ENCODE measurements at regions not wholly inside any gene's neighbourhood (a gene's known extent, or its start where the extent isn't known, plus 50 kb on each side); places are given as distances from the start of the nearest gene placed in this dataset.

GRCh38 chr1:219294251-219294650 lies 120.6 kb downstream of the LYPLAL1 start:
- BruUV-seq (replicated peaks) = no TSS peak
- peaks cover 10% of the 10 kb centered on the region for H3K27me3 ChIP-seq (replicated peaks; ENCODE audit: insufficient read depth, low read depth, low read length, poor library complexity)
- no peaks in the 10 kb centered on the region for H3K36me3 ChIP-seq (ENCODE audit: insufficient read depth, low read length, poor library complexity, severe bottlenecking)
- H3K4me1 ChIP-seq (ENCODE audit: insufficient read depth, low read length, poor library complexity, severe bottlenecking) = no peaks in the 10 kb centered on the region
- CTCF ChIA-PET = no interaction called here
- intact Hi-C loops (cut with micrococcal nuclease; ENCODE audit: unreplicated experiment) = no loop called here
- POLR2A ChIA-PET (ENCODE audit: low non-redundant PET) = no interaction called here
- H3K9me3 ChIP-seq (ENCODE audit: low read depth, low read length, poor library complexity, severe bottlenecking) = no peaks in the 10 kb centered on the region
- H3K27ac ChIP-seq (ENCODE audit: low read depth, low read length, poor library complexity, severe bottlenecking) = no peak overlapping the region
- no peak for TF ChIP-seq CTCF (conservative IDR thresholded peaks at IDR 0.05; ENCODE audit: low read depth, low read length)
- TF ChIP-seq EZH2 (IDR thresholded peaks at IDR 0.05; ENCODE audit: borderline replicate concordance, low read depth, low read length, poor library complexity, severe bottlenecking) = no peak
- no peak for DNase-seq (ENCODE audit: low spot score)
- H3K4me3 ChIP-seq (ENCODE audit: low read depth, low read length, poor library complexity, severe bottlenecking) = no peak overlapping the region

DNA sequence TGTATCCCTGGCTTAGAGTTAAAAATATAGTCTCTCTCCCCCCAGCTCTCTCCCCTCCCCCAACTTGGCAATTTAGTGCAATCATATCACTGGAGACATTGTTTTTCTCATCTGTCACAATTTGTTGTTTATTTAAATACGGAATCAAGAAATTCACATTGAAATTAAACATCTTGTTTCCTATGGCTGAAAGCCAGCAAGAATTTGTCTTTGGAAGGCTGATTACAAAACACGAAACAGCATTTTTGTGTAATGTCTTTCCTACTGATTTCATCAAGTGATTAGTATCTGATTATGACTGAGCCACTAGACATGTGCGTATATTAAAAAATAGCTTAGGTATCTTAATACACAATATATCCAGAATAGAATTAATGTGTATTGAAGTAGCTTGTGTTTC lies 119.7 kb downstream of the LYPLAL1 start:
- no peak overlapping the region for H3K4me3 ChIP-seq (ENCODE audit: low read depth, low read length, poor library complexity, severe bottlenecking)
- CTCF ChIA-PET = no interaction called here
- no TSS peak for BruUV-seq (replicated peaks)
- TF ChIP-seq EZH2 (IDR thresholded peaks at IDR 0.05; ENCODE audit: borderline replicate concordance, low read depth, low read length, poor library complexity, severe bottlenecking) (no peak), CTCF (conservative IDR thresholded peaks at IDR 0.05; ENCODE audit: low read depth, low read length) (no peak)
- POLR2A ChIA-PET (ENCODE audit: low non-redundant PET) = no interaction called here
- no peaks in the 10 kb centered on the region for H3K4me1 ChIP-seq (ENCODE audit: insufficient read depth, low read length, poor library complexity, severe bottlenecking)
- no peak for DNase-seq (ENCODE audit: low spot score)
- no peak overlapping the region for H3K27ac ChIP-seq (ENCODE audit: low read depth, low read length, poor library complexity, severe bottlenecking)
- H3K27me3 ChIP-seq (replicated peaks; ENCODE audit: insufficient read depth, low read depth, low read length, poor library complexity) = peaks cover 10% of the 10 kb centered on the region
- H3K36me3 ChIP-seq (ENCODE audit: insufficient read depth, low read length, poor library complexity, severe bottlenecking) = no peaks in the 10 kb centered on the region
- intact Hi-C loops (cut with micrococcal nuclease; ENCODE audit: unreplicated experiment) = no loop called here
- H3K9me3 ChIP-seq (ENCODE audit: low read depth, low read length, poor library complexity, severe bottlenecking) = no peaks in the 10 kb centered on the region

GRCh38 chr1:219292999-219293398 lies 119.3 kb downstream of the LYPLAL1 start:
- no peaks in the 10 kb centered on the region for H3K36me3 ChIP-seq (ENCODE audit: insufficient read depth, low read length, poor library complexity, severe bottlenecking)
- intact Hi-C loops (cut with micrococcal nuclease; ENCODE audit: unreplicated experiment) = no loop called here
- no peaks in the 10 kb centered on the region for H3K4me1 ChIP-seq (ENCODE audit: insufficient read depth, low read length, poor library complexity, severe bottlenecking)
- H3K27me3 ChIP-seq (replicated peaks; ENCODE audit: insufficient read depth, low read depth, low read length, poor library complexity) = peaks cover 10% of the 10 kb centered on the region
- no peak overlapping the region for H3K4me3 ChIP-seq (ENCODE audit: low read depth, low read length, poor library complexity, severe bottlenecking)
- no peak for TF ChIP-seq EZH2 (IDR thresholded peaks at IDR 0.05; ENCODE audit: borderline replicate concordance, low read depth, low read length, poor library complexity, severe bottlenecking)
- no peak for TF ChIP-seq CTCF (conservative IDR thresholded peaks at IDR 0.05; ENCODE audit: low read depth, low read length)
- no peaks in the 10 kb centered on the region for H3K9me3 ChIP-seq (ENCODE audit: low read depth, low read length, poor library complexity, severe bottlenecking)
- ChIA-PET CTCF (no interaction called here), POLR2A (ENCODE audit: low non-redundant PET) (no interaction called here)
- no peak for DNase-seq (ENCODE audit: low spot score)
- no TSS peak for BruUV-seq (replicated peaks)
- no peak overlapping the region for H3K27ac ChIP-seq (ENCODE audit: low read depth, low read length, poor library complexity, severe bottlenecking)
